SK-N-MC (cell line): ENCODE measurements at regions not wholly inside any gene's neighbourhood (a gene's known extent, or its start where the extent isn't known, plus 50 kb on each side); places are given as distances from the start of the nearest gene placed in this dataset.

ENCODE experiments used
- EZH2 ChIP-seq: fragments of 200-600 bp; sonication (generic); IDR thresholded peaks from one replicate; pipeline ENCODE4 v1.6.1; 2017; ENCODE audit warnings: antibody characterized with exemption
- POLR2AphosphoS5 ChIP-seq: IDR thresholded peaks from 2 replicates; pipeline ENCODE4 v1.6.1; 2012; ENCODE audit warnings: mild to moderate bottlenecking, low read depth, low read length, borderline replicate concordance

GRCh38 chrX:112935029-112935428 is 94.4 kb upstream of the AMOT start:
- no peak for TF ChIP-seq EZH2
- no peak for TF ChIP-seq POLR2AphosphoS5
